Amniotic epithelial cell (primary cell): ENCODE measurements at regions not wholly inside any gene's neighbourhood (a gene's known extent, or its start where the extent isn't known, plus 50 kb on each side); places are given as distances from the start of the nearest gene placed in this dataset.
"Not testable (repeated sequence)": the region's sequence is repeated elsewhere in the genome, so short reads cannot be mapped to it uniquely, and the experiment has no call there.

Experiments
- DNase-seq: peaks from one replicate; pipeline ENCODE4 v3.0.0-alpha.2; 2010; ENCODE audit warnings: low read depth

- DNase-seq, result no peak
Observed at GRCh38 chr4:104129243-104129642, 365.5 kb downstream of the CXXC4 start.

DNA sequence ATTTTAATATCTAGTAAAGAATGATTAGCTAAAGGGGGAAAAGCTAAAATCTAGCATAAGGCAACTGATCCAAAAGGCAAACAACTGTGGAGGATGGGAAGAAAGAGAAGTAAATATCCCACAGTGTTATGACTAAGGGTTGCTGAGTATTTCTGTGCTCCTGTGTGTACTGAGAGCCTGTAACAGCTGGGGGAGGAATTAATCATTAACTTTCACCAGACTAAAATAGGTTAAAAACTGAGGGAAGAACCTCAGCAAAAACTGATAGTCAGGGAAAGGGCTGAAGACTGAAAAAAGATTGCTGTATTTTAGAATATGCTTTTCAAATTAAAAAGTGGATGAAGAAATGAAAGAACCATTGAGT lies 365.9 kb downstream of the CXXC4 start:
- DNase-seq, result no peak

GRCh38 chr4:104128031-104128849 lies 366.5 kb downstream of the CXXC4 start:
- no peak for DNase-seq

DNA sequence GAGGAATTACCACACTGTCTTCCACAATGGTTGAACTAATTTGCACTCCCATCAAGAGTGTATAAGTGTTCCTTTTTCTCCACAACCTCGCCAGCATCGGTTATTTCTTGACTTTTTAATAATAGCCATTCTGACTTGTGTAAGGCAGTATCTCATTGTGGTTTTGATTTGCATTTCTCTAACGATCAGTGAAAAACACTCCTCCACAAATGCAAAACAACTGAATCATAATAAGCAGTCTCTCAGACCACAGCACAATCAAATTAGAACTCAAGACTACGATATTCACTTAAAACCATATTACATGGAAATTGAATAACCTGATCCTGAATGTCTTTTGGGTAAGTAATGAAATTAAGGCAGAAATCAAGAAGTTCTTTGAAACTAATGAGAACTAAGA lies 371.7 kb downstream of the CXXC4 start:
- no peak for DNase-seq

DNA sequence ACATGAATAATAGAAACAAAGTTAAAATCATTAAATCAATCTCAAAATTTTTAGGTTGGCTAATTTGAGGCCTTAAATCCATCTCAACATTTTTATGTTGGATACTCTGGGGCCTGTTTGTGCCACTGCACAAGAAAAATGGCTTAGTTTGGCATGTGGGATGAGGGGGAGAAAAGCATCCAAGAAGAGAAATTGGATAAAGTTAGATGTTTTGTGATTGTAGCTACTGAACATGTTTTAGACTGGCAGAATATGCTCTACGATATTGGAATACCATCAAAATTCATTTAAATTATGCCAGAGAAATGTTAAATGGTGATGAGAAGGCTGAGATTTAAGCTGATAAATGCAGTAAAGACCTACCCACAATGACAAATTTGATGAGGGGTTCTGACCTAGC lies 376.9 kb downstream of the CXXC4 start:
- no peak for DNase-seq

DNA sequence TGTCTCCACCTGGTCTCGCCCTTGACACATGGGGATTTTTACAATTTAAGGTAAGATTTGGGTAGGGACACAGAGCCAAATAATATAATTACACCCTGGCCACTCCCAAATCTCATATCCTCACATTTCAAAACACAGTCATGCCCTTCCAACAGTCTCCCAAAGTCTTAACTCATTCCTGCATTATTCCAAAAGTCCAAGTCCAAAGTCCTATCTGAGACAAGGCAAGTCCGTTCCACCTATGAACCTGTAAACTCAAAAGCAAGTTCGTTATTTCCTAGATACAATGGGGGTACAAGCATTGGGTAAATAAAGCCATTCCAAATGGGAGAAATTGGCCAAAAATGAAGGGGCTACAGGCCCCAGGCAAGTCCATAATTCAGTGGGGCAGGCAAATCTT lies 380.8 kb downstream of the CXXC4 start:
- no peak for DNase-seq

DNA sequence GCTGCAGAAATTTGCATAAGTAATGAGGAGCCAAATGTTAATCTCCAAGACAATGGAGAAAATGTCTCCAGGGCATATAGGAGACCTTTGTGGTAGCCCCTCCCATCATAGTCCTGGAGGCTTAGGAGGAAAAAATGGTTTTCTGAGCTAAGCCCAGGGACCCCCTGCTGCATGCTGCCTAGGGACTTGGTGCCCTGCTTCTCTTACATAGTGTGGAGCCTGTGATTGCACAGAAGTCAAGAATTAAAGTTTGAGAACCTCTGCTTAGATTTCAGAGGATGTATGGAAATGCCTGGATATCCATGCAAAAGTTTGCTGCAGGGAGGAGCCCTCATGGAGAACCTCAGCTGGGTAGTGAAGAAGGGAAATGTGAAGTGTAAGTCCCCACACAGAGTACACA lies 379.4 kb upstream of the TACR3 start:
- DNase-seq, result no peak

DNA sequence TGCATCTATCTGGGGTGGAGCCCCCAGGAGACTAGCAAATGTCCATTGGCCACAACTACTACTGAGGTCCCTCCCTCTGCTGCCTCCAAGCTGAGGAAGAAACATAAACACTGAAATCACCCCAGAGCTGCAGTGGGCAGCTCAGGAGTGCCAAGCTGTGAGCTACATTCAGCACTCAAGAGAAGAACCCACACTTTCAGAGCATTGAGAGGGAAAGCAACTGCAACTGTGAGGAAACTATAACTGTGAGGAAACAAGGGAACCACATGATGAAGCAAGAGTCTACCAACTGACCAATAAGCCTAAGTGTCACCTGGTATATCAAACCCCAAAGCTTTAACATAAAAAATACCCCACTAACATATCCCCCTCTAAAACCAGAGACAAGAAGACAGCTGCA lies 373.5 kb upstream of the TACR3 start:
- DNase-seq, result no peak

GRCh38 chr4:104073229-104073628 lies 353.4 kb upstream of the TACR3 start:
- DNase-seq, result no peak

DNA sequence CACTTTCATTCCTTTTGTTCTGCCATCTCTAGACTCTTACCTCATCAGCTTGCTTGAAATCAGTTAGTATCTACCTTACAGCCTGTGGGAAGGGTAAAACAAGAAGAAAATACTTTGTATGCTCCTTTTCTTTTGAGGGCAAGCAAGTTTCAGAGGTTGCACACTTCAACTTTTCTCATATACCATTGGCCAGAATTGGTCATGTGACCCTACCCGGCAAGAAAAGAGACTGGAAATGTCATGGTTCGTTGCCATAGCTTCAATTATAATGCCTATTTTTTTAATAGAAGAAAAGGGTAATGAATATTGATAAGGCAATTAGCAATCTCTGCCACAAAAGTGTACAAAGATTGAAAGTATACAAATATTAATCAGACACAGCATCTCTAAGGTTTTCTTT lies 346.7 kb upstream of the TACR3 start:
- DNase-seq, result no peak

- peak; percentile 10 for DNase-seq
Observed at GRCh38 chr4:104064646-104065577, 345.1 kb upstream of the TACR3 start.

DNA sequence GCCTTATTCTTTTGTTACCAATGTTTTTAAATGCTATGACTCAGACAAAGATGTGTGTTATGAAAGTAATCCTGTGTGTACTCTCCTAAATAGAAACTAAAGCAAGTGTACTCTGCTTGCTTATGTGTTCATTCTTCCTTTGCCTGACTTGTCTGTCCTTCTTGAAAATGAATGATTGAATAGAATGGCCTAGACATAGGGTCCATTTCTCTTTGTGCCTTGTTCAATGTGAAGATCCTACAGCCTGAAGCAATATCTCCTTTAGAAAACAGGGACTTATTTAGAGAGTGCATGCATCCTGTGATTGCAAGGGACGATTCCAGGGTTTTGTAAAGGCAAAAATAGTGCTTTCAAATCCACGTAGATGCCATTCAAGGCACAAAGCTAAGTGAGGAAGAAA lies 343.6 kb upstream of the TACR3 start:
- DNase-seq, result no peak

DNA sequence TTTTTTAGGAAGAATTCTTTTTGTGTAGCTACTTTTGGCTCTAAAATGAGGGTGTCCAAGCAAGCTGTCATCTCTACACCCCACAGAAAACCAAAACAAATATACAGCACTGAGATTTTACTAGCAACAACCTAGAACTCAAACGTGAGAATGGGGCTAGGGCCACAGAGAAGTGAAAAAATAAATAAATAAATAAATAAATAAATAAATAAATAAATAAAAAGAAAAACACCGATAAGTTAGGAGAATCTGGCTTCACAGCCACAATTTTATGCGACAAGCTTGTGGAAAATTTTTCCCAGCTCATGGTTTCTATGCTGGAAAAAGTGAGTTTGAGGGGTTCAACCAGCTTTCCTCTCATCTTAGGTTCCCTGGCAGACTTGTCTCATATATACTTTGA lies 324.6 kb upstream of the TACR3 start:
- no peak for DNase-seq

- DNase-seq, result no peak
Observed at GRCh38 chr4:104032896-104033295, 313.1 kb upstream of the TACR3 start.

- no peak for DNase-seq
Observed at GRCh38 chr4:104025251-104025650, 305.5 kb upstream of the TACR3 start.

DNA sequence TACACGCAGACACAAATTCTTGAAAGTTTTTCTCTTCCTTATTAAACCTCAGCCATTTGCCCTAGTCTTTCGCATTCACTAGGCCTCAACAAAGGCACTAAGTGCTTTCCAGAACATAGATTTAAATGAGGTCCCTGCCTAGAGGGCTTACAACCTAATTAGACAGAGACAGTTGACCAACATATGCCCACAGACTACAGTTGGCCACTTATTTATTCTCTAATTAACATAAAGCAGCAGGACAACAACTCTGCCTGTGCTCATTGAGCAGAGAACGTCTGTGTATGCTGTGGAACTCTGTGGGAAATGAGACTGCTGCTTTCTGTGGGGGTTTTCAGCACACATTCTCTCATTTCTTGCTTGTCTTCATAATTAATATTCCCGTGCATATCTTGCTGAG lies 303.0 kb upstream of the TACR3 start:
- no peak for DNase-seq

GRCh38 chr4:104022226-104022625 lies 302.4 kb upstream of the TACR3 start:
- DNase-seq, result no peak

DNA sequence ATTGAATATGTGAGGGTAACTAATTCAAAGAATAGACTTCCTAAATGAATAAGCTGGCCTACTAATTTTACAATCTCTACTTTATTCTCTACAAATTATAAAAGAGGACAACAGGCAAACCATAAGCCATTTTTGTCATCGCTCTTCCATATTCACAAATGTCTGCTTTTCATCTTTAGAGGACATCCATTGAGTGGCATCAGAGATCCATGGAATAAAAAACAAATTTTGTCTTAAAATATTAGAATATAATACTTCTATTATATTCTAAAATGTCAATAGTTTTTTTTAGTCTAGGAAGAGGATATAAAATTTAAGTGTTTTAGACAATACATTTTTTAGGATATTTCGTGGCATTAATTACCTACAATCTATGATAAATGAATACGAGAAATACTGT lies 300.9 kb upstream of the TACR3 start:
- no peak for DNase-seq

DNA sequence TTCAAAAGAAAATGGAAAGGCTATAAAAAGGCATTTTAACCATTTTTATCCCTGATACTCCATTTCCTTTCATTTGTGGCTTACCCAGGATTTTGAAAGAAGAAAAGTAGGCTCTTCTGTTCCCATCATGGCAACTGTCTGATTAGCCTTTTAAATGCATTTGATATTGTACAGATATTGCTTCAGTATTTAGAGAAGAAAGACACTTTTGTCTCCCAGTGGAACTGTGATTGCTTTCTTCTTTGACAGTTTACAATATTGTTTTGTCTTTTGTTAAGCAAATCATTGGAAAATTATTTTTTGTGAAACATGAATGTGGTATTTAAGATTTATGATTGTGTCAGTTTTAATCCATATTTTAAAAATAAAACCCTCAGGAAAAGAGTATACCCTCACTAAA lies 297.4 kb upstream of the TACR3 start:
- no peak for DNase-seq

DNA sequence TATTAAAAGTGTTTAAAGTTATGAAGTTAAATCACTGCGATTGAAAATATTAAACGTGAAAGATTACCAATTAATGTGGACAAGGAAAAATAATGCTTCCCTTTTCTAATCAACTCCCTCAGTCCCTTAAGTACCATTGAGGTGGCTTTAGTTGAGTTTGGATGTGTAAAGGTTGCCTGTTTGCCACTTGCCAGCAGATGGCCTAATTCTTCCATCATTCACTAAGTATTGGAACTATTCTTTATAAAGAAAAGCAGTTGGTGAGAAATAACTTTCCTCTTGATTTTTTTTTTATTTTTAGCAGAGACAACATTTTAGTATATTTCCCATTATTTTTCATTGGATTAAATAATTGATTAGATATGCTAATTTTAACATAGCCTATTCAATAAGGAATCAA lies 295.9 kb upstream of the TACR3 start:
- DNase-seq, result no peak

DNA sequence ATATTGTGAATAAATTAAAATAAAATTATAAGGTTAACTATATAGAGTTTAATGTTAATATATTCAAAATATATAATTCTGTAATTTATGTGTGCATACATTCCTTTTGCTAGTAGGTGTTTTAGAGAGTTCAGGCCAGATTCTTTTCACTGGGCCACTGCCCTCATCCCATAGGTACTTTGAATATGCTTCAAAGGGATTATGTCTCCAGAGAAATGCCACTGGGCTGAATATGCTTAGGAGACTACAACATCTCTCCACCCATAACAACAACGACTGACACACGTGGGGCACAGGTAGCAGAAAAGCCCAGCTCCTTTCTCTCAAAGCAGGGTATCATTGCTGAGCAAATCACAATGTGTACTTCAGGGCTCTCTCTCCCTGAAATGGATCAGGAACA lies 290.9 kb upstream of the TACR3 start:
- DNase-seq, result no peak

DNA sequence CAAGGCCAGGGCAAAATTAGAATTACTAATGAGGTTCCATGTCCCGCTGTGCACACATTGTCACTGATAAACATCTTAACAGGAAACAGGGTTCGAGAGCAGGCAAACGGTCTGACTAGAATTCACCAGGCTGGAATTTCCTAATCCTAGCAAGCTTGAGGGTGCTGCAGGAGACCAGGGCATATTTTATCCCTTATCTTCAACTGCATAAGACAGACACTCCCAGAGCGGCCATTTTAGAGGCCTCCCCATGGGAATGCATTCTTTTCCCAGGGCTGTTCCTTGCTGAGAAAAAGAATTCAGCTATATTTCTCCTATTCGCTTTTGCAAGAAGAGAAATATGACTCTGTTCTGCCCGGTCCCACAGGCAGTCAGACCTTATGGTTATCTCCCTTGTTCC lies 282.5 kb upstream of the TACR3 start:
- DNase-seq, result not testable (repeated sequence)

GRCh38 chr4:103998756-103999155 lies 279.0 kb upstream of the TACR3 start:
- DNase-seq, result no peak
